Left hindlimb (tissue), 1 donor: ENCODE measurements at regions not wholly inside any gene's neighbourhood (a gene's known extent, or its start where the extent isn't known, plus 50 kb on each side); places are given as distances from the start of the nearest gene placed in this dataset.

Experiments used
- DNase-seq: peaks from one replicate; pipeline ENCODE4 v3.0.0-alpha.2; 2018

GRCh38 chr15:38894243-38894948 lies 329.8 kb upstream of the RASGRP1 start:
- no peak for DNase-seq

GRCh38 chr15:38895326-38896255 lies 331.0 kb upstream of the RASGRP1 start:
- DNase-seq: no peak

- DNase-seq: no peak
Measured at GRCh38 chr15:38896647-38897046, 332.0 kb upstream of the RASGRP1 start.

- DNase-seq: no peak
Measured at GRCh38 chr15:38897551-38897950, 332.9 kb upstream of the RASGRP1 start.

GRCh38 chr15:38898236-38898635 lies 333.6 kb upstream of the RASGRP1 start:
- no peak for DNase-seq

- DNase-seq: no peak
Measured at GRCh38 chr15:38899300-38899699, 334.7 kb upstream of the RASGRP1 start.

- no peak for DNase-seq
Measured at GRCh38 chr15:38904298-38904697, 339.7 kb upstream of the RASGRP1 start.

- no peak for DNase-seq
Measured at GRCh38 chr15:38905632-38906031, 341.0 kb upstream of the RASGRP1 start.

GRCh38 chr15:38920966-38921365 lies 356.4 kb upstream of the RASGRP1 start:
- DNase-seq: no peak

GRCh38 chr15:38921471-38921870 lies 356.9 kb upstream of the RASGRP1 start:
- DNase-seq: no peak

- no peak for DNase-seq
Measured at GRCh38 chr15:38928431-38928830, 363.8 kb upstream of the RASGRP1 start.

GRCh38 chr15:38930851-38931572 lies 366.4 kb upstream of the RASGRP1 start:
- DNase-seq: no peak

GRCh38 chr15:38941399-38941953 lies 376.9 kb upstream of the RASGRP1 start:
- DNase-seq: peak; percentile 32

GRCh38 chr15:38944536-38944935 lies 379.9 kb upstream of the RASGRP1 start:
- no peak for DNase-seq

GRCh38 chr15:38945551-38946298 lies 381.1 kb upstream of the RASGRP1 start:
- DNase-seq: no peak

- no peak for DNase-seq
Measured at GRCh38 chr15:38954090-38954489, 389.5 kb upstream of the RASGRP1 start.

GRCh38 chr15:38961456-38961855 lies 396.8 kb upstream of the RASGRP1 start:
- no peak for DNase-seq

GRCh38 chr15:38961931-38962330 lies 397.3 kb upstream of the RASGRP1 start:
- DNase-seq: peak; percentile 37

- no peak for DNase-seq
Measured at GRCh38 chr15:38972831-38973230, 408.2 kb upstream of the RASGRP1 start.

GRCh38 chr15:38975282-38975990 lies 410.8 kb upstream of the RASGRP1 start:
- no peak for DNase-seq

GRCh38 chr15:38991126-38991525 lies 426.5 kb upstream of the RASGRP1 start:
- no peak for DNase-seq

- DNase-seq: no peak
Measured at GRCh38 chr15:38991701-38992100, 427.1 kb upstream of the RASGRP1 start.
